Natural killer cell treated with Interleukin-12 subunit alpha and Interleukin-12 subunit beta and Interleukin-15 and Interleukin-18, amount 100 ng/mL, for 72 hours (primary cell): ENCODE measurements at regions not wholly inside any gene's neighbourhood (a gene's known extent, or its start where the extent isn't known, plus 50 kb on each side); places are given as distances from the start of the nearest gene placed in this dataset.

Experiments
- ATAC-seq, 2 donors: fragments of 150-1000 bp; cut with Tn5 transposase in 1 of 2; sonication (Bioruptor Pico), chemical (Tn5 transposase) in 1 of 2; 2 replicates each; pipeline ENCODE4 v1.10.0; 2021
- DNase-seq: peaks from one replicate; pipeline ENCODE4 v3.0.0; 2022; ENCODE audit warnings: low spot score
- H3K27ac Mint-ChIP-seq, 2 donors: 1 replicate in 1 of 2; 2 replicates in 1 of 2; pipeline ENCODE4 v1.8.0; 2022; ENCODE audit warnings: mixed read lengths in 2 of 2, mild to moderate bottlenecking in 1 of 2, moderate library complexity in 1 of 2
- H3K27me3 Mint-ChIP-seq, 2 donors: 1 replicate in 1 of 2; 2 replicates in 1 of 2; pipeline ENCODE4 v1.8.0; 2022; ENCODE audit warnings: mixed read lengths in 2 of 2
- H3K36me3 Mint-ChIP-seq: one replicate; pipeline ENCODE4 v1.8.0; 2022; ENCODE audit warnings: mixed read lengths
- H3K4me1 Mint-ChIP-seq, 2 donors: 1 replicate in 1 of 2; 2 replicates in 1 of 2; pipeline ENCODE4 v1.8.0; 2022; ENCODE audit warnings: low read depth in 2 of 2, mixed read lengths in 2 of 2, mild to moderate bottlenecking in 1 of 2
- H3K4me3 Mint-ChIP-seq: one replicate; pipeline ENCODE4 v1.8.0; 2022; ENCODE audit warnings: mixed read lengths
- H3K9me3 Mint-ChIP-seq: 2 replicates; pipeline ENCODE4 v1.8.0; 2022; ENCODE audit warnings: mixed read lengths

- no peaks in the 10 kb centered on the region for H3K36me3 Mint-ChIP-seq
- ATAC-seq (no peak), DNase-seq (no peak)
- H3K9me3 Mint-ChIP-seq = peaks cover 18% of the 10 kb centered on the region
- H3K27me3 Mint-ChIP-seq = no peaks in the 10 kb centered on the region
- no peaks in the 10 kb centered on the region for H3K4me1 Mint-ChIP-seq
- no peak overlapping the region for H3K27ac Mint-ChIP-seq
- no peak overlapping the region for H3K4me3 Mint-ChIP-seq
Measured at GRCh38 chr21:18917622-18918021, 514.0 kb upstream of the TMPRSS15 start.

- Mint-ChIP-seq H3K4me3 (no peak overlapping the region), H3K36me3 (peaks cover 2% of the 10 kb centered on the region), H3K4me1 (no peaks in the 10 kb centered on the region), H3K27ac (no peak overlapping the region), H3K9me3 (peaks cover 10% of the 10 kb centered on the region), H3K27me3 (no peaks in the 10 kb centered on the region)
- DNase-seq = no peak
- ATAC-seq = no peak
Measured at GRCh38 chr21:18931237-18931636, 527.7 kb upstream of the TMPRSS15 start.

- Mint-ChIP-seq H3K4me3 (no peak overlapping the region), H3K27ac (no peak overlapping the region), H3K27me3 (no peaks in the 10 kb centered on the region), H3K9me3 (peaks cover 16% of the 10 kb centered on the region), H3K4me1 (no peaks in the 10 kb centered on the region), H3K36me3 (peaks cover 4% of the 10 kb centered on the region)
- DNase-seq (no peak), ATAC-seq (no peak)
Measured at GRCh38 chr21:18937337-18937736, 533.8 kb upstream of the TMPRSS15 start.

GRCh38 chr21:18940791-18941190, 537.2 kb upstream of the TMPRSS15 start:
- Mint-ChIP-seq H3K9me3 (peaks cover 16% of the 10 kb centered on the region), H3K36me3 (peaks cover 4% of the 10 kb centered on the region), H3K4me3 (no peak overlapping the region), H3K27ac (no peak overlapping the region), H3K27me3 (no peaks in the 10 kb centered on the region), H3K4me1 (no peaks in the 10 kb centered on the region)
- DNase-seq = no peak
- ATAC-seq = no peak

- Mint-ChIP-seq H3K36me3 (no peaks in the 10 kb centered on the region), H3K4me1 (no peaks in the 10 kb centered on the region), H3K9me3 (peaks cover 4% of the 10 kb centered on the region), H3K4me3 (no peak overlapping the region), H3K27me3 (no peaks in the 10 kb centered on the region), H3K27ac (no peak overlapping the region)
- DNase-seq = no peak
- no peak for ATAC-seq
Measured at GRCh38 chr21:18950045-18950740, 546.6 kb upstream of the TMPRSS15 start.

GRCh38 chr21:18951271-18952038, 547.9 kb upstream of the TMPRSS15 start:
- Mint-ChIP-seq H3K9me3 (no peaks in the 10 kb centered on the region), H3K4me1 (no peaks in the 10 kb centered on the region), H3K27me3 (no peaks in the 10 kb centered on the region), H3K27ac (no peak overlapping the region), H3K4me3 (no peak overlapping the region), H3K36me3 (no peaks in the 10 kb centered on the region)
- ATAC-seq (no peak), DNase-seq (no peak)

- Mint-ChIP-seq H3K36me3 (no peaks in the 10 kb centered on the region), H3K9me3 (no peaks in the 10 kb centered on the region), H3K27ac (no peak overlapping the region), H3K4me3 (no peak overlapping the region), H3K27me3 (no peaks in the 10 kb centered on the region), H3K4me1 (no peaks in the 10 kb centered on the region)
- no peak for ATAC-seq
- DNase-seq = no peak
Measured at GRCh38 chr21:18954441-18954844, 550.9 kb upstream of the TMPRSS15 start.

- DNase-seq = no peak
- ATAC-seq = no peak
- H3K27ac Mint-ChIP-seq = no peak overlapping the region
- H3K27me3 Mint-ChIP-seq = no peaks in the 10 kb centered on the region
- no peak overlapping the region for H3K4me3 Mint-ChIP-seq
- no peaks in the 10 kb centered on the region for H3K4me1 Mint-ChIP-seq
- H3K9me3 Mint-ChIP-seq = peaks cover 12% of the 10 kb centered on the region
- H3K36me3 Mint-ChIP-seq = no peaks in the 10 kb centered on the region
Measured at GRCh38 chr21:18959817-18960216, 556.2 kb upstream of the TMPRSS15 start.

- Mint-ChIP-seq H3K4me3 (no peak overlapping the region), H3K4me1 (no peaks in the 10 kb centered on the region), H3K36me3 (no peaks in the 10 kb centered on the region), H3K27me3 (no peaks in the 10 kb centered on the region), H3K27ac (no peak overlapping the region), H3K9me3 (peaks cover 12% of the 10 kb centered on the region)
- no peak for DNase-seq
- ATAC-seq = no peak
Measured at GRCh38 chr21:18960306-18960705, 556.7 kb upstream of the TMPRSS15 start.

GRCh38 chr21:18970416-18970815, 566.8 kb upstream of the TMPRSS15 start:
- H3K4me3 Mint-ChIP-seq = no peak overlapping the region
- H3K36me3 Mint-ChIP-seq = peaks cover 18% of the 10 kb centered on the region
- DNase-seq = no peak
- H3K4me1 Mint-ChIP-seq = no peaks in the 10 kb centered on the region
- H3K27ac Mint-ChIP-seq = no peak overlapping the region
- no peak for ATAC-seq
- no peaks in the 10 kb centered on the region for H3K27me3 Mint-ChIP-seq
- peaks cover 26% of the 10 kb centered on the region for H3K9me3 Mint-ChIP-seq

- Mint-ChIP-seq H3K4me3 (no peak overlapping the region), H3K9me3 (peaks cover 30% of the 10 kb centered on the region), H3K27ac (no peak overlapping the region), H3K27me3 (no peaks in the 10 kb centered on the region), H3K36me3 (peaks cover 21% of the 10 kb centered on the region), H3K4me1 (no peaks in the 10 kb centered on the region)
- DNase-seq = no peak
- no peak for ATAC-seq
Measured at GRCh38 chr21:18970941-18971340, 567.4 kb upstream of the TMPRSS15 start.

- peaks cover 4% of the 10 kb centered on the region for H3K36me3 Mint-ChIP-seq
- H3K27ac Mint-ChIP-seq = no peak overlapping the region
- no peak for DNase-seq
- no peak overlapping the region for H3K4me3 Mint-ChIP-seq
- H3K4me1 Mint-ChIP-seq = no peaks in the 10 kb centered on the region
- ATAC-seq = no peak
- H3K9me3 Mint-ChIP-seq = peaks cover 11% of the 10 kb centered on the region
- no peaks in the 10 kb centered on the region for H3K27me3 Mint-ChIP-seq
Measured at GRCh38 chr21:18985584-18985983, 582.0 kb upstream of the TMPRSS15 start.

- ATAC-seq (no peak), DNase-seq (no peak)
- no peaks in the 10 kb centered on the region for H3K4me1 Mint-ChIP-seq
- H3K36me3 Mint-ChIP-seq = peaks cover 4% of the 10 kb centered on the region
- no peak overlapping the region for H3K4me3 Mint-ChIP-seq
- H3K27ac Mint-ChIP-seq = no peak overlapping the region
- H3K9me3 Mint-ChIP-seq = peaks cover 11% of the 10 kb centered on the region
- no peaks in the 10 kb centered on the region for H3K27me3 Mint-ChIP-seq
Measured at GRCh38 chr21:18986197-18986596, 582.6 kb upstream of the TMPRSS15 start.

- Mint-ChIP-seq H3K4me1 (no peaks in the 10 kb centered on the region), H3K36me3 (peaks cover 4% of the 10 kb centered on the region), H3K27ac (no peak overlapping the region), H3K4me3 (no peak overlapping the region), H3K27me3 (no peaks in the 10 kb centered on the region), H3K9me3 (peaks cover 8% of the 10 kb centered on the region)
- ATAC-seq (no peak), DNase-seq (no peak)
Measured at GRCh38 chr21:18987520-18988026, 584.0 kb upstream of the TMPRSS15 start.
